ENCODE measurements at regions not wholly inside any gene's neighbourhood (a gene's known extent, or its start where the extent isn't known, plus 50 kb on each side); places are given as distances from the start of the nearest gene placed in this dataset.

- TF ChIP-seq POLR2AphosphoS5 (IDR thresholded peaks at IDR 0.05; ENCODE audit: low read depth, low read length) (no peak), CTCF (IDR thresholded peaks at IDR 0.05) (no peak), USF2 (IDR thresholded peaks at IDR 0.05; ENCODE audit: borderline replicate concordance, low read depth, low read length) (no peak), GATA2 (CRISPR knock-in tag; IDR thresholded peaks at IDR 0.05) (no peak), JUND (IDR thresholded peaks at IDR 0.05) (no peak), ZBTB33 (IDR thresholded peaks at IDR 0.05; ENCODE audit: borderline replicate concordance, low read depth) (no peak), FOXM1 (IDR thresholded peaks at IDR 0.05; ENCODE audit: low read depth) (no peak), TAF1 (IDR thresholded peaks at IDR 0.05; ENCODE audit: borderline replicate concordance, low read depth, low read length) (no peak), REST (IDR thresholded peaks at IDR 0.05; ENCODE audit: low read depth, low read length) (no peak), MXI1 (IDR thresholded peaks at IDR 0.05; ENCODE audit: low read depth, low read length) (no peak), PBX3 (IDR thresholded peaks at IDR 0.05) (no peak), MAX (IDR thresholded peaks at IDR 0.05; ENCODE audit: low read depth) (no peak), YY1 (IDR thresholded peaks at IDR 0.05; ENCODE audit: low read depth) (no peak), TEAD4 (IDR thresholded peaks at IDR 0.05; ENCODE audit: borderline replicate concordance, insufficient read depth) (no peak)
These were observed 383.0 kb downstream of the DIRAS2 start for GRCh38 chr9:90259311-90260246.

Measured in SK-N-SH (cell line).